ENCODE measurements at regions not wholly inside any gene's neighbourhood (a gene's known extent, or its start where the extent isn't known, plus 50 kb on each side); places are given as distances from the start of the nearest gene placed in this dataset.
"Not testable (repeated sequence)": the region's sequence is repeated elsewhere in the genome, so short reads cannot be mapped to it uniquely, and the experiment has no call there.

- WGBS (ENCODE audit: insufficient coverage), result 83% methylated on average over 3 of the region's 3 CpGs
- Histone ChIP-seq H3K4me2 (replicated peaks; ENCODE audit: extremely low read depth, low read length, poor library complexity, severe bottlenecking) (no peak overlapping the region), H3K79me2 (ENCODE audit: insufficient read depth, low read length) (no peaks in the 10 kb centered on the region), H2AFZ (ENCODE audit: insufficient read depth, low read depth, low read length, poor library complexity, severe bottlenecking) (no peak overlapping the region), H3K27ac (ENCODE audit: low read depth in 1 of 2, low read length in 2 of 2) (no peak overlapping the region), H3K4me1 (ENCODE audit: control insufficient read depth in 1 of 2, insufficient read depth in 2 of 2, low read length in 2 of 2) (no peaks in the 10 kb centered on the region), H3K36me3 (replicated peaks in 1 of 2; ENCODE audit: control insufficient read depth in 1 of 2, insufficient read depth in 2 of 2, low read length in 2 of 2) (no peaks in the 10 kb centered on the region), H3K4me3 (replicated peaks in 1 of 3; ENCODE audit: low read depth in 2 of 3, low read length in 3 of 3) (no peak overlapping the region), H3K9me3 (replicated peaks in 1 of 2; ENCODE audit: control insufficient read depth in 1 of 2, insufficient read depth in 1 of 2, low read length in 2 of 2) (no peaks in the 10 kb centered on the region), H3K9ac (ENCODE audit: insufficient read depth, low read length, poor library complexity, severe bottlenecking) (no peak overlapping the region), H3K27me3 (ENCODE audit: control insufficient read depth in 2 of 2, insufficient read depth in 2 of 2, low read length in 2 of 2) (peaks cover 2 to 5% of the 10 kb centered on the region in 2 donors), H4K20me1 (ENCODE audit: insufficient read depth, low read length) (no peaks in the 10 kb centered on the region)
- TF ChIP-seq, protein P1, sequence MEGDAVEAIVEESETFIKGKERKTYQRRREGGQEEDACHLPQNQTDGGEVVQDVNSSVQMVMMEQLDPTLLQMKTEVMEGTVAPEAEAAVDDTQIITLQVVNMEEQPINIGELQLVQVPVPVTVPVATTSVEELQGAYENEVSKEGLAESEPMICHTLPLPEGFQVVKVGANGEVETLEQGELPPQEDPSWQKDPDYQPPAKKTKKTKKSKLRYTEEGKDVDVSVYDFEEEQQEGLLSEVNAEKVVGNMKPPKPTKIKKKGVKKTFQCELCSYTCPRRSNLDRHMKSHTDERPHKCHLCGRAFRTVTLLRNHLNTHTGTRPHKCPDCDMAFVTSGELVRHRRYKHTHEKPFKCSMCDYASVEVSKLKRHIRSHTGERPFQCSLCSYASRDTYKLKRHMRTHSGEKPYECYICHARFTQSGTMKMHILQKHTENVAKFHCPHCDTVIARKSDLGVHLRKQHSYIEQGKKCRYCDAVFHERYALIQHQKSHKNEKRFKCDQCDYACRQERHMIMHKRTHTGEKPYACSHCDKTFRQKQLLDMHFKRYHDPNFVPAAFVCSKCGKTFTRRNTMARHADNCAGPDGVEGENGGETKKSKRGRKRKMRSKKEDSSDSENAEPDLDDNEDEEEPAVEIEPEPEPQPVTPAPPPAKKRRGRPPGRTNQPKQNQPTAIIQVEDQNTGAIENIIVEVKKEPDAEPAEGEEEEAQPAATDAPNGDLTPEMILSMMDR (IDR thresholded peaks at IDR 0.05), result no peak
- Mint-ChIP-seq H3K4me1 (no peaks in the 10 kb centered on the region), H3K9me3 (peaks cover 0 to 3% (median 1%) of the 10 kb centered on the region in 7 donors), H3K27ac (no peak overlapping the region), H3K4me3 (no peak overlapping the region), H3K36me3 (no peaks in the 10 kb centered on the region), H3K27me3 (ENCODE audit: low read depth in 3 of 3) (peaks cover 12 to 19% (median 14%) of the 10 kb centered on the region in 3 donors)
- intact Hi-C loops (cut with micrococcal nuclease), result no loop called here
- DNase-seq, result no peak
These were observed 76.6 kb upstream of the PROKR2 start for GRCh38 chr20:5393218-5393870.

- TF ChIP-seq, protein P1 (IDR thresholded peaks at IDR 0.05), result no peak
- H3K27me3 Mint-ChIP-seq (ENCODE audit: low read depth in 3 of 3), result peaks cover 12 to 23% (median 20%) of the 10 kb centered on the region in 3 donors
- H3K27me3 ChIP-seq (ENCODE audit: control insufficient read depth in 2 of 2, insufficient read depth in 2 of 2, low read length in 2 of 2), result peaks cover 2 to 5% of the 10 kb centered on the region in 2 donors
- no peaks in the 10 kb centered on the region for H3K9me3 ChIP-seq (replicated peaks in 1 of 2; ENCODE audit: control insufficient read depth in 1 of 2, insufficient read depth in 1 of 2, low read length in 2 of 2)
- intact Hi-C loops (cut with micrococcal nuclease), result no loop called here
- H3K27ac Mint-ChIP-seq, result peak overlapping the region in 1 of 7 donors; percentile 42
- no peak overlapping the region for H3K4me2 ChIP-seq (replicated peaks; ENCODE audit: extremely low read depth, low read length, poor library complexity, severe bottlenecking)
- no peaks in the 10 kb centered on the region for H3K4me1 ChIP-seq (ENCODE audit: control insufficient read depth in 1 of 2, insufficient read depth in 2 of 2, low read length in 2 of 2)
- no peak overlapping the region for H3K4me3 ChIP-seq (replicated peaks in 1 of 3; ENCODE audit: low read depth in 2 of 3, low read length in 3 of 3)
- no peaks in the 10 kb centered on the region for H3K79me2 ChIP-seq (ENCODE audit: insufficient read depth, low read length)
- no peak overlapping the region for H3K4me3 Mint-ChIP-seq
- H3K36me3 Mint-ChIP-seq, result no peaks in the 10 kb centered on the region
- H3K9ac ChIP-seq (ENCODE audit: insufficient read depth, low read length, poor library complexity, severe bottlenecking), result no peak overlapping the region
- peaks cover 0 to 6% (median 3%) of the 10 kb centered on the region in 7 donors for H3K9me3 Mint-ChIP-seq
- 53% methylated on average over 3 of the region's 3 CpGs for WGBS (ENCODE audit: insufficient coverage)
- no peaks in the 10 kb centered on the region for H3K4me1 Mint-ChIP-seq
- DNase-seq, result no peak
- no peaks in the 10 kb centered on the region for H4K20me1 ChIP-seq (ENCODE audit: insufficient read depth, low read length)
- no peak overlapping the region for H3K27ac ChIP-seq (ENCODE audit: low read depth in 1 of 2, low read length in 2 of 2)
- no peaks in the 10 kb centered on the region for H3K36me3 ChIP-seq (replicated peaks in 1 of 2; ENCODE audit: control insufficient read depth in 1 of 2, insufficient read depth in 2 of 2, low read length in 2 of 2)
- no peak overlapping the region for H2AFZ ChIP-seq (ENCODE audit: insufficient read depth, low read depth, low read length, poor library complexity, severe bottlenecking)
These were observed 74.0 kb upstream of the PROKR2 start for GRCh38 chr20:5390720-5391119.

GRCh38 chr20:5386846-5387245 lies 70.1 kb upstream of the PROKR2 start:
- H3K4me1 Mint-ChIP-seq; H3K4me1 ChIP-seq (ENCODE audit: control insufficient read depth in 1 of 2, insufficient read depth in 2 of 2, low read length in 2 of 2); DNase-seq; H3K36me3 ChIP-seq (replicated peaks in 1 of 2; ENCODE audit: control insufficient read depth in 1 of 2, insufficient read depth in 2 of 2, low read length in 2 of 2); H3K4me2 ChIP-seq (replicated peaks; ENCODE audit: extremely low read depth, low read length, poor library complexity, severe bottlenecking); H3K79me2 ChIP-seq (ENCODE audit: insufficient read depth, low read length); H3K27ac ChIP-seq (ENCODE audit: low read depth in 1 of 2, low read length in 2 of 2); H3K4me3 Mint-ChIP-seq; intact Hi-C loops (cut with micrococcal nuclease); H3K9ac ChIP-seq (ENCODE audit: insufficient read depth, low read length, poor library complexity, severe bottlenecking); H3K36me3 Mint-ChIP-seq; H3K4me3 ChIP-seq (replicated peaks in 1 of 3; ENCODE audit: low read depth in 2 of 3, low read length in 3 of 3); H2AFZ ChIP-seq (ENCODE audit: insufficient read depth, low read depth, low read length, poor library complexity, severe bottlenecking); H3K27ac Mint-ChIP-seq; H3K27me3 ChIP-seq (ENCODE audit: control insufficient read depth in 2 of 2, insufficient read depth in 2 of 2, low read length in 2 of 2); H4K20me1 ChIP-seq (ENCODE audit: insufficient read depth, low read length): not testable (repeated sequence)
- Mint-ChIP-seq H3K27me3 (ENCODE audit: low read depth in 3 of 3) (peaks cover 8 to 20% (median 19%) of the 10 kb centered on the region in 3 donors), H3K9me3 (peaks cover 6 to 20% (median 14%) of the 10 kb centered on the region in 7 donors)
- WGBS (ENCODE audit: insufficient coverage), result 80% methylated on average over 1 of the region's 3 CpGs
- peaks cover 7 to 17% of the 10 kb centered on the region in 2 donors for H3K9me3 ChIP-seq (replicated peaks in 1 of 2; ENCODE audit: control insufficient read depth in 1 of 2, insufficient read depth in 1 of 2, low read length in 2 of 2)
